ENCODE measurements at regions not wholly inside any gene's neighbourhood (a gene's known extent, or its start where the extent isn't known, plus 50 kb on each side); places are given as distances from the start of the nearest gene placed in this dataset.
"Not testable (repeated sequence)": the region's sequence is repeated elsewhere in the genome, so short reads cannot be mapped to it uniquely, and the experiment has no call there.

DNA sequence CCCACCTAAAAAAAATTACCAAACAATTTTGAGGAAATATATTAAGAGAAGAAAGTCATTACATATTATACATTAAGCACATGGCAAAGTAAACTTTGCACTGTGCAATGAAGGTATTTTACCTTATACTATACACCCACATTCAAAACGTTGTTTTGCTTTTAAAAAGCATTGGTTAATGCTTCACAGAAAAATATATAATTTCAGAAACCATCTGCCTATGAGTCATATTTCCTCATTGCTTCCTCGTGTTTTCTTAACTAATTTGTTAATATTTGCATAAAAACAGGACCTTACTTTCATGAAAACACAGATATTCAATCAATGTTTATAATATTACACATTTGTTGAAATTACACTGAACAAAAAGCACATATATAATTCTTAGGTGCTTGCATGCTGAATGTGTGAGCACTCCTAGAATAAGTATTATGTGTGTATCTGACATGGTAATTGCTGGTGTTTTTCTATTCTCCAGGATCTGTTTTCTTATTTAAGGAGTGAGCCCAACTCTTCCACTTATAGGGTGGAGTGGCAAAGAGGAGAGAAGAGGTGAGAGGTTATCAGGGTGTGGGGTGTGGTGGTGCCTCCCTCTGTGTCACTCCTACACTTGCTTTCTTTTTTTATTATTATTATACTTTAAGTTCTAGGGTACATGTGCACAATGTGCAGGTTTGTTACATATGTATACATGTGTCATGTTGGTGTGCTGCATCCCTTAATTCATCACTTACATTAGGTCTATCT, 95.1 kb upstream of the IQCM start:
- no peak overlapping the region for H3K27ac ChIP-seq
- TF ChIP-seq CTCF (conservative IDR thresholded peaks at IDR 0.05), result no peak

DNA sequence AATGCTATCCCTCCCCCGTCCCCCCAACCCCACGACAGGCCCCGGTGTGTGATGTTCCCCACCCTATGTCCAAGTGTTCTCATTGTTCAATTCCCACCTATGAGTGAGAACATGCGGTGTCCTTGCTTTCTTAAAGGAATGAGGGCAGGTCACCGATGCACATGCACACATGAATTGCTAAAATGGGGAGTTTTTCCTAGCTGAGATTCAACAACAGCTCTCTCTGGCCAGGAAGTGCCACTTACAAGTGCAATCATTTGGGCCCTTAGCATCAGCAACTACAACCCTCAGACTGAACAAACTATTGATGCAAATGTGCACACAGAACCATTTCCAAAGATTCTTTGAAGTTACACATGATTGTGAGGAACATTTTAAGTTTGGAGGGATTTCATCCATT, 95.7 kb upstream of the IQCM start:
- no peak for TF ChIP-seq CTCF (conservative IDR thresholded peaks at IDR 0.05)
- H3K27ac ChIP-seq, result no peak overlapping the region

GRCh38 chr4:149912000-149912399, 96.4 kb upstream of the IQCM start:
- TF ChIP-seq CTCF (conservative IDR thresholded peaks at IDR 0.05), result no peak
- H3K27ac ChIP-seq, result no peak overlapping the region

- TF ChIP-seq CTCF (conservative IDR thresholded peaks at IDR 0.05), result peak; percentile 82
Measured at GRCh38 chr4:149914119-149915115, 98.8 kb upstream of the IQCM start.

DNA sequence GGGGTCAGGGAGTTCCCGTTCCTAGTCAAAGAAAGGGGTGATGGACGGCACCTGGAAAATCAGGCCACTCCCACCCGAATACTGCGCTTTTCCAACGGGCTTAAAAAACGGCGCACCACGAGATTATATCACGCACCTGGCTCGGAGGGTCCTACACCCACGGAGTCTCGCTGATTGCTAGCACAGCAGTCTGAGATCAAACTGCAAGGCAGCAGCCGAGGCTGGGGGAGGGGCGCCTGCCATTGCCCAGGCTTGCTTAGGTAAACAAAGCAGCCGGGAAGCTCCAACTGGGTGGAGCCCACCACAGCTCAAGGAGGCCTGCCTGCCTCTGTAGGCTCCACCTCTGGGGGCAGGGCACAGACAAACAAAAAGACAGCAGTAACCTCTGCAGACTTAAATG, 100.1 kb upstream of the IQCM start:
- not testable (repeated sequence) for H3K27ac ChIP-seq

More at GRCh38 chr4:149914119-149915115, 98.8 kb upstream of the IQCM start:
- no peak overlapping the region for H3K27ac ChIP-seq

DNA sequence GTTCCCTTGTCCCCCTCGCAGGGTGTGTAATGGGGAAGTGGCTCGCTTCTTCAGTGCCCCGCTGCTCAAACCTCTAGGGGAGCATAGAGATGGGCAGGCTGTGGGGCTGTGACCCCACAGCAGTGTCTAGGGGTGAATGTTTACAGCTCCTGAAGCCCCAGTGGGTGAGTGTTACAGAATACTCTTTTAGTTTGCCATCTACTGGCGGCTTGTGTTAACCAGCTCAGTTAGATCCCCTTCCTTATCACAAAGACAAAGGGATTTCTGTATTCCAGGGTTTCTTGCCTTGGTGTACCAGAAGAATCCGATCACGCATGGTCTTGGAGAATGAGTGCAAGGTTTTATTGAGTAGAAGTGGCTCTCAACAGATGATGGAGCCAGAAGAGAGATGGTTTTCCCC, 108.1 kb upstream of the IQCM start:
- H3K27ac ChIP-seq, result no peak overlapping the region

DNA sequence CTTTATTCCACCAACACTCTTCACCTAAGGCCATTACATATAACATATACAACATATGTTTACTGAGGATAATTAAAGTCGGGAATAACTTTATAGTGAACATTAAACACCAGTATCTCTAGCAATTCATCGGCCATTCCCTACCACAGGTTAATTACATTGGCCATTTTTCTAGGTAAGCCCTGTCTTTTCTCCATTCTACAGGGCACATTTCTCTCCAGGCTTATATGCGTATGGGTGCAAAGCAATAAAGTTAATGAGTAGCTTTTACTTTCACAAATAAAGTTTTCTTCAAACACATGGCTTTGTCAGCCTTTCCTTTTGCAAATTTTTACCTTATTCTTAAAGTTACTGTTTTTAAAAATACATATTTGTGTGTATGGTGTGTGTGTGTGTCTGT, 111.9 kb upstream of the IQCM start:
- no peak overlapping the region for H3K27ac ChIP-seq
- TF ChIP-seq CTCF (conservative IDR thresholded peaks at IDR 0.05), result no peak

More for the DNA sequence above, 108.1 kb upstream of the IQCM start:
- no peak for TF ChIP-seq CTCF (conservative IDR thresholded peaks at IDR 0.05)
